ENCODE measurements at regions not wholly inside any gene's neighbourhood (a gene's known extent, or its start where the extent isn't known, plus 50 kb on each side); places are given as distances from the start of the nearest gene placed in this dataset.

DNA sequence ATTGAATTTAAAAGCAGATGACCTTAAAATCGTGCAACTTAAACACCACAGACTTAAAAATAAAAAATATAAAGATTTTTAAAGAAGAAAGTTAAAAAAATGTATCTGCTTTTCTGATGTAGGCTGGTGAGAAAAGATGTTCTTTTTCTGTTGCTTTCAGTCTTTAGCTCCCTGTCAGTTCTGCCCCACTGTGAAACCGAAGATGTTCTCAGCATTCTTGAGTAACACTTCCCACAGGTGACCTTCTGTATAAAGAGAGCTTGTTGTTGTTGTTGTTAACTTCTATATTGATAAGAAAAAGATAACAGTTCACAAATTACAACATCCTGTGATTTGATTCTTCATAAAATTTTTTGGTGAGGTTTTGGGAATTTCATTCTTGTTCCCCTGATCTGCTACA lies 377.9 kb upstream of the RGS6 start:
- H3K27ac ChIP-seq (ENCODE audit: insufficient read depth, low read depth, low read length): no peak overlapping the region
- H3K36me3 ChIP-seq (ENCODE audit: control insufficient read depth in 2 of 2, extremely low read depth in 1 of 2, insufficient read depth in 2 of 2, low read length in 2 of 2): no peaks in the 10 kb centered on the region
- H3K9me3 ChIP-seq (replicated peaks; ENCODE audit: control insufficient read depth, insufficient read depth, low read length): no peaks in the 10 kb centered on the region
- DNase-seq (ENCODE audit: low read depth, low spot score) (no peak), FAIRE-seq (no peak)
- BruUV-seq (replicated peaks): no TSS peak
- TF ChIP-seq EZH2 (IDR thresholded peaks at IDR 0.05; ENCODE audit: borderline replicate concordance, low read depth, low read length, severe bottlenecking) (no peak), JUN (IDR thresholded peaks at IDR 0.05; ENCODE audit: borderline replicate concordance, insufficient read depth, insufficient read length, low read depth) (no peak), FOS (IDR thresholded peaks at IDR 0.05; ENCODE audit: borderline replicate concordance, insufficient read depth, low read length) (no peak), POLR2A (IDR thresholded peaks at IDR 0.05; ENCODE audit: low read depth, low read length) (no peak), GATA2 (IDR thresholded peaks at IDR 0.05; ENCODE audit: insufficient read depth, insufficient read length, low read depth, low read length) (no peak), POLR2AphosphoS5 (IDR thresholded peaks at IDR 0.05; ENCODE audit: insufficient read depth, low read depth, low read length) (no peak), MAX (IDR thresholded peaks at IDR 0.05; ENCODE audit: insufficient read depth, insufficient read length) (no peak)
- H3K9ac ChIP-seq (replicated peaks; ENCODE audit: extremely low read depth, insufficient read depth, low read length): no peak overlapping the region
- H3K4me1 ChIP-seq (ENCODE audit: control insufficient read depth, extremely low read depth, insufficient read depth, low read length): no peaks in the 10 kb centered on the region
- H3K4me3 ChIP-seq (replicated peaks in 1 of 3; ENCODE audit: insufficient read depth in 1 of 3, low read depth in 1 of 3, low read length in 3 of 3): no peak overlapping the region
- H4K20me1 ChIP-seq (replicated peaks; ENCODE audit: control insufficient read depth, extremely low read depth, insufficient read depth, low read length): no peaks in the 10 kb centered on the region
- no peak overlapping the region for H3K4me2 ChIP-seq (ENCODE audit: insufficient read depth, low read length)
- H2AFZ ChIP-seq (ENCODE audit: low read depth, low read length): no peak overlapping the region
- H3K9me1 ChIP-seq (replicated peaks; ENCODE audit: control insufficient read depth, extremely low read depth, insufficient read depth, low read length): peaks cover 2% of the 10 kb centered on the region
- no peaks in the 10 kb centered on the region for H3K79me2 ChIP-seq (ENCODE audit: control insufficient read depth, insufficient read depth, low read length)
- intact Hi-C loops (cut with micrococcal nuclease): no loop called here
- H3K27me3 ChIP-seq (ENCODE audit: control insufficient read depth in 2 of 2, insufficient read depth in 2 of 2, low read length in 2 of 2): no peaks in the 10 kb centered on the region
- CTCF ChIA-PET: interaction anchor here (1.0 to 1.6 kb wide), 3 partner anchors 9 to 43 kb away, joined by 3 to 5 read pairs (median 3); no protein-coding TSS in a partner anchor
- dilution Hi-C loops (cut with MboI; ENCODE audit: extremely low pct_ligation_motif_present, low sequenced_read_pairs): no loop called here
- POLR2A ChIA-PET: no interaction called here

DNA sequence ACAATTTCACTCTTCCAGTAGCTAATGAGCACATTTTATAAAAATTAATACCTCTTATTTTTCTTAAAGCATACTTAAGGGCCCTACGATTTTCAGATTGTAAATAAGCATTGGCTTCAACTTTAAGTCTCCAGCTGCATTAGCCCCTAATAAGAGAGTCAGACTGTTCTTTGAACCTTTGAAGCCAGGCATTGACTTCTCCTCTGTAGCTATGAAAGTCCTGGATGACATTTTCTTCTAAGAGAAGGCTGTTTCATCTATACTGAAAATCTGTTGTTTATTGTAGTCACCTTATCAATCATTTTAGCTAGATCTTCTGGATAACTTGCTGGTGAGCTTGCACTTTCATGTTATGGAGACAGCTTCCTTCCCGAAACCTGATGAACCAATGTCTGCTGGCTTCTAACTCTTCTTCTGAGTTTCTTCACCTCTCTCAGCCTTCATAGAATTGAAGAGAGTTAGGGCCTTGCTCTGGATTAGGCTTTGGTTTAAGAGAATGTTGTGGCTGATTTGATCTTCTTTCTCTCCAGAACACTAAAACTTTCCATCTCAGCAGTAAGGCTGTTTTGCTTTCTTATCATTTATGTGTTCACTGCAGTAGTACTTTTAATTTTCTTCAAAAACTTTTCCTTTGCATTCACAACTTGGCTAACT lies 377.1 kb upstream of the RGS6 start:
- Histone ChIP-seq H3K27me3 (ENCODE audit: control insufficient read depth in 2 of 2, insufficient read depth in 2 of 2, low read length in 2 of 2) (no peaks in the 10 kb centered on the region), H2AFZ (ENCODE audit: low read depth, low read length) (no peak overlapping the region), H3K79me2 (ENCODE audit: control insufficient read depth, insufficient read depth, low read length) (no peaks in the 10 kb centered on the region), H3K9me1 (replicated peaks; ENCODE audit: control insufficient read depth, extremely low read depth, insufficient read depth, low read length) (peaks cover 2% of the 10 kb centered on the region), H3K27ac (ENCODE audit: insufficient read depth, low read depth, low read length) (no peak overlapping the region), H3K9me3 (replicated peaks; ENCODE audit: control insufficient read depth, insufficient read depth, low read length) (no peaks in the 10 kb centered on the region), H4K20me1 (replicated peaks; ENCODE audit: control insufficient read depth, extremely low read depth, insufficient read depth, low read length) (no peaks in the 10 kb centered on the region), H3K36me3 (ENCODE audit: control insufficient read depth in 2 of 2, extremely low read depth in 1 of 2, insufficient read depth in 2 of 2, low read length in 2 of 2) (no peaks in the 10 kb centered on the region), H3K9ac (replicated peaks; ENCODE audit: extremely low read depth, insufficient read depth, low read length) (no peak overlapping the region), H3K4me3 (replicated peaks in 1 of 3; ENCODE audit: insufficient read depth in 1 of 3, low read depth in 1 of 3, low read length in 3 of 3) (no peak overlapping the region), H3K4me2 (ENCODE audit: insufficient read depth, low read length) (no peak overlapping the region), H3K4me1 (ENCODE audit: control insufficient read depth, extremely low read depth, insufficient read depth, low read length) (no peaks in the 10 kb centered on the region)
- CTCF ChIA-PET: interaction anchor here (0.8 to 1.6 kb wide), 6 partner anchors 9 to 418 kb away, joined by 3 to 5 read pairs (median 3); no protein-coding TSS in a partner anchor
- POLR2A ChIA-PET: no interaction called here
- TF ChIP-seq POLR2A (IDR thresholded peaks at IDR 0.05; ENCODE audit: low read depth, low read length) (no peak), JUN (IDR thresholded peaks at IDR 0.05; ENCODE audit: borderline replicate concordance, insufficient read depth, insufficient read length, low read depth) (no peak), MYC (IDR thresholded peaks at IDR 0.05; ENCODE audit: low read depth, low read length) (no peak), POLR2AphosphoS5 (IDR thresholded peaks at IDR 0.05; ENCODE audit: insufficient read depth, low read depth, low read length) (no peak), MAX (IDR thresholded peaks at IDR 0.05; ENCODE audit: insufficient read depth, insufficient read length) (no peak), GATA2 (IDR thresholded peaks at IDR 0.05; ENCODE audit: insufficient read depth, insufficient read length, low read depth, low read length) (no peak), FOS (IDR thresholded peaks at IDR 0.05; ENCODE audit: borderline replicate concordance, insufficient read depth, low read length) (no peak)
- no peak for DNase-seq (ENCODE audit: low read depth, low spot score)
- FAIRE-seq: no peak
- intact Hi-C loops (cut with micrococcal nuclease) (no loop called here), dilution Hi-C loops (cut with MboI; ENCODE audit: extremely low pct_ligation_motif_present, low sequenced_read_pairs) (no loop called here)
- BruUV-seq (replicated peaks): no TSS peak
